Kidney (tissue), 13 donors: ENCODE measurements at regions not wholly inside any gene's neighbourhood (a gene's known extent, or its start where the extent isn't known, plus 50 kb on each side); places are given as distances from the start of the nearest gene placed in this dataset.
"Not testable (repeated sequence)": the region's sequence is repeated elsewhere in the genome, so short reads cannot be mapped to it uniquely, and the experiment has no call there.

Source experiments
- DNase-seq, 5 donors: peaks; one replicate each; pipeline ENCODE4 v3.0.0-alpha.2; 2013 to 2020
- FAIRE-seq: peaks from 2 replicates; lab custom pipeline; 2012; peaks lifted over from hg19 to GRCh38; lab: Jason Lieb, UNC
- H3K27ac ChIP-seq, 2 donors: one replicate each; pipeline ENCODE4 v1.7.0; 2013; ENCODE audit warnings: low read depth in 2 of 2, low read length in 2 of 2, inconsistent platforms in 1 of 2
- H3K27me3 ChIP-seq: one replicate; pipeline ENCODE4 v1.7.1; 2013; ENCODE audit warnings: low read length, inconsistent platforms; ENCODE audit not compliant: control insufficient read depth, insufficient read depth
- H3K36me3 ChIP-seq, 3 donors: one replicate each; pipeline versions ENCODE4 v1.7.0 to v1.7.1; 2013; ENCODE audit warnings: low read length in 3 of 3, control low read depth in 1 of 3, inconsistent platforms in 1 of 3; ENCODE audit not compliant: insufficient read depth in 3 of 3, control insufficient read depth in 2 of 3
- H3K4me1 ChIP-seq, 3 donors: one replicate each; pipeline versions ENCODE4 v1.7.0 to v1.7.1; 2013; ENCODE audit warnings: low read length in 3 of 3, inconsistent platforms in 1 of 3, low read depth in 1 of 3; ENCODE audit not compliant: control insufficient read depth in 2 of 3, insufficient read depth in 2 of 3
- H3K4me3 ChIP-seq, 3 donors: one replicate each; pipeline versions ENCODE4 v1.7.0 to v1.8.1; 2013; ENCODE audit warnings: low read length in 3 of 3, control low read depth in 1 of 3, inconsistent platforms in 1 of 3
- H3K9ac ChIP-seq, 3 donors: one replicate each; pipeline versions ENCODE4 v1.7.0 to v1.7.1; 2013; ENCODE audit warnings: low read length in 3 of 3, control low read depth in 1 of 3, inconsistent platforms in 1 of 3
- H3K9me3 ChIP-seq, 3 donors: one replicate each; pipeline versions ENCODE4 v1.7.0 to v1.7.1; 2013; ENCODE audit warnings: low read length in 3 of 3, control low read depth in 1 of 3, inconsistent platforms in 1 of 3; ENCODE audit not compliant: control insufficient read depth in 2 of 3, insufficient read depth in 1 of 3
- CTCF ChIP-seq: IDR thresholded peaks from 3 replicates; pipeline ENCODE4 v1.5.1; 2012; ENCODE audit warnings: mild to moderate bottlenecking, moderate library complexity, borderline replicate concordance; ENCODE audit not compliant: insufficient read depth; ENCODE audit errors: extremely low read depth
- intact Hi-C: fragments of 100-400 bp; cut with DNase I; formaldehyde crosslinking; loops from one replicate; pipeline ENCODE4 v1.11.1; 2022
- donor health status: control.
- donor health status: control.
- donor health status: control.
- donor health status: control.
- donor health status: control.
- donor health status: DM: yes; HTN: yes; CAD: no.
- donor health status: Normal renal cell carcinoma (clear cell type).

- no peak overlapping the region for H3K4me3 ChIP-seq
- H3K4me1 ChIP-seq: no peaks in the 10 kb centered on the region
- H3K36me3 ChIP-seq: no peaks in the 10 kb centered on the region
- no peaks in the 10 kb centered on the region for H3K27me3 ChIP-seq
- no peak for FAIRE-seq
- H3K27ac ChIP-seq: no peak overlapping the region
- intact Hi-C loops: no loop called here
- no peak for TF ChIP-seq CTCF
- H3K9ac ChIP-seq: no peak overlapping the region
- DNase-seq: no peak
- H3K9me3 ChIP-seq: no peaks in the 10 kb centered on the region
These were observed 549.3 kb upstream of the PPP2R3A start for GRCh38 chr3:135416182-135416581.

GRCh38 chr3:135419155-135419554 is 546.4 kb upstream of the PPP2R3A start:
- FAIRE-seq (no peak), DNase-seq (no peak)
- Histone ChIP-seq H3K27me3 (no peaks in the 10 kb centered on the region), H3K9me3 (no peaks in the 10 kb centered on the region), H3K4me3 (no peak overlapping the region), H3K36me3 (no peaks in the 10 kb centered on the region), H3K4me1 (no peaks in the 10 kb centered on the region), H3K27ac (no peak overlapping the region), H3K9ac (no peak overlapping the region)
- no peak for TF ChIP-seq CTCF
- intact Hi-C loops: no loop called here

GRCh38 chr3:135426508-135426907 is 539.0 kb upstream of the PPP2R3A start:
- intact Hi-C loops: no loop called here
- FAIRE-seq (no peak), DNase-seq (no peak)
- Histone ChIP-seq H3K9me3 (no peaks in the 10 kb centered on the region), H3K9ac (no peak overlapping the region), H3K27ac (no peak overlapping the region), H3K4me1 (no peaks in the 10 kb centered on the region), H3K4me3 (no peak overlapping the region), H3K36me3 (no peaks in the 10 kb centered on the region), H3K27me3 (no peaks in the 10 kb centered on the region)
- no peak for TF ChIP-seq CTCF

GRCh38 chr3:135432402-135432801 is 533.1 kb upstream of the PPP2R3A start:
- DNase-seq: no peak
- no peaks in the 10 kb centered on the region for H3K36me3 ChIP-seq
- peaks cover 0 to 3% (median 0%) of the 10 kb centered on the region in 3 donors for H3K9me3 ChIP-seq
- H3K4me3 ChIP-seq: no peak overlapping the region
- H3K27ac ChIP-seq: no peak overlapping the region
- H3K9ac ChIP-seq: no peak overlapping the region
- H3K27me3 ChIP-seq: no peaks in the 10 kb centered on the region
- no peak for TF ChIP-seq CTCF
- intact Hi-C loops: no loop called here
- H3K4me1 ChIP-seq: no peaks in the 10 kb centered on the region
- FAIRE-seq: no peak

GRCh38 chr3:135438889-135439597 is 526.5 kb upstream of the PPP2R3A start:
- H3K27ac ChIP-seq, H3K27me3 ChIP-seq, intact Hi-C loops, H3K36me3 ChIP-seq, H3K9ac ChIP-seq, H3K9me3 ChIP-seq, H3K4me1 ChIP-seq, DNase-seq, H3K4me3 ChIP-seq, FAIRE-seq: not testable (repeated sequence)
